ENCODE measurements at regions not wholly inside any gene's neighbourhood (a gene's known extent, or its start where the extent isn't known, plus 50 kb on each side); places are given as distances from the start of the nearest gene placed in this dataset.

GRCh38 chr9:126160854-126161329 is 165.7 kb upstream of the MVB12B start:
- TF ChIP-seq, protein P1, sequence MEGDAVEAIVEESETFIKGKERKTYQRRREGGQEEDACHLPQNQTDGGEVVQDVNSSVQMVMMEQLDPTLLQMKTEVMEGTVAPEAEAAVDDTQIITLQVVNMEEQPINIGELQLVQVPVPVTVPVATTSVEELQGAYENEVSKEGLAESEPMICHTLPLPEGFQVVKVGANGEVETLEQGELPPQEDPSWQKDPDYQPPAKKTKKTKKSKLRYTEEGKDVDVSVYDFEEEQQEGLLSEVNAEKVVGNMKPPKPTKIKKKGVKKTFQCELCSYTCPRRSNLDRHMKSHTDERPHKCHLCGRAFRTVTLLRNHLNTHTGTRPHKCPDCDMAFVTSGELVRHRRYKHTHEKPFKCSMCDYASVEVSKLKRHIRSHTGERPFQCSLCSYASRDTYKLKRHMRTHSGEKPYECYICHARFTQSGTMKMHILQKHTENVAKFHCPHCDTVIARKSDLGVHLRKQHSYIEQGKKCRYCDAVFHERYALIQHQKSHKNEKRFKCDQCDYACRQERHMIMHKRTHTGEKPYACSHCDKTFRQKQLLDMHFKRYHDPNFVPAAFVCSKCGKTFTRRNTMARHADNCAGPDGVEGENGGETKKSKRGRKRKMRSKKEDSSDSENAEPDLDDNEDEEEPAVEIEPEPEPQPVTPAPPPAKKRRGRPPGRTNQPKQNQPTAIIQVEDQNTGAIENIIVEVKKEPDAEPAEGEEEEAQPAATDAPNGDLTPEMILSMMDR (IDR thresholded peaks at IDR 0.05), result no peak
- TF ChIP-seq POLR2A (IDR thresholded peaks at IDR 0.05), result no peak

All from right lobe of liver (tissue), 4 donors.